ENCODE measurements at regions not wholly inside any gene's neighbourhood (a gene's known extent, or its start where the extent isn't known, plus 50 kb on each side); places are given as distances from the start of the nearest gene placed in this dataset.

- no peak for DNase-seq (ENCODE audit: low spot score)
Observed at GRCh38 chr14:53356361-53357150, 203.4 kb upstream of the DDHD1 start.

- peak; percentile 2 for DNase-seq (ENCODE audit: low spot score)
Observed at GRCh38 chr14:53355581-53356112, 202.5 kb upstream of the DDHD1 start.

- DNase-seq (ENCODE audit: low spot score), result no peak
Observed at GRCh38 chr14:53354336-53354735, 201.2 kb upstream of the DDHD1 start.

- no peak for DNase-seq (ENCODE audit: low spot score)
Observed at GRCh38 chr14:53350866-53351265, 197.7 kb upstream of the DDHD1 start.

GRCh38 chr14:53350429-53350828 is 197.3 kb upstream of the DDHD1 start:
- no peak for DNase-seq (ENCODE audit: low spot score)

- DNase-seq (ENCODE audit: low spot score), result no peak
Observed at GRCh38 chr14:53346988-53347387, 193.9 kb upstream of the DDHD1 start.

GRCh38 chr14:53341324-53341723 is 188.2 kb upstream of the DDHD1 start:
- no peak for DNase-seq (ENCODE audit: low spot score)

- no peak for DNase-seq (ENCODE audit: low spot score)
Observed at GRCh38 chr14:53338192-53338591, 185.1 kb upstream of the DDHD1 start.

GRCh38 chr14:53336729-53337128 is 183.6 kb upstream of the DDHD1 start:
- DNase-seq (ENCODE audit: low spot score), result no peak

GRCh38 chr14:53333809-53334208 is 180.7 kb upstream of the DDHD1 start:
- DNase-seq (ENCODE audit: low spot score), result no peak

GRCh38 chr14:53331921-53332320 is 178.8 kb upstream of the DDHD1 start:
- DNase-seq (ENCODE audit: low spot score), result no peak

- DNase-seq (ENCODE audit: low spot score), result no peak
Observed at GRCh38 chr14:53331247-53331646, 178.1 kb upstream of the DDHD1 start.

- DNase-seq (ENCODE audit: low spot score), result no peak
Observed at GRCh38 chr14:53330441-53330840, 177.3 kb upstream of the DDHD1 start.

- DNase-seq (ENCODE audit: low spot score), result no peak
Observed at GRCh38 chr14:53328841-53329240, 175.7 kb upstream of the DDHD1 start.

- DNase-seq (ENCODE audit: low spot score), result peak; percentile 10
Observed at GRCh38 chr14:53327716-53328115, 174.6 kb upstream of the DDHD1 start.

- DNase-seq (ENCODE audit: low spot score), result peak; percentile 41
Observed at GRCh38 chr14:53325176-53325806, 172.2 kb upstream of the DDHD1 start.

- DNase-seq (ENCODE audit: low spot score), result no peak
Observed at GRCh38 chr14:53316504-53316903, 163.4 kb upstream of the DDHD1 start.

GRCh38 chr14:53310412-53310811 is 157.3 kb upstream of the DDHD1 start:
- DNase-seq (ENCODE audit: low spot score), result no peak

- peak; percentile 94 for DNase-seq (ENCODE audit: low spot score)
Observed at GRCh38 chr14:53306911-53307310, 153.8 kb upstream of the DDHD1 start.

GRCh38 chr14:53306267-53306721 is 153.2 kb upstream of the DDHD1 start:
- DNase-seq (ENCODE audit: low spot score), result peak; percentile 85

GRCh38 chr14:53304726-53305381 is 151.7 kb upstream of the DDHD1 start:
- DNase-seq (ENCODE audit: low spot score), result peak; percentile 64

- DNase-seq (ENCODE audit: low spot score), result peak; percentile 57
Observed at GRCh38 chr14:53295985-53296582, 143.0 kb upstream of the DDHD1 start.

Data from putamen (tissue), 1 donor.